MM.1S (cell line): ENCODE measurements at regions not wholly inside any gene's neighbourhood (a gene's known extent, or its start where the extent isn't known, plus 50 kb on each side); places are given as distances from the start of the nearest gene placed in this dataset.

Experiments
- DNase-seq: peaks from one replicate; pipeline ENCODE4 v3.0.0-alpha.2; 2015
- H2AFZ ChIP-seq: fragments of 300-600 bp; sonication (generic); 2 replicates; pipeline ENCODE4 v1.6.0; 2016; ENCODE audit warnings: antibody characterized with exemption, low read length
- H3F3A ChIP-seq: fragments of 300-600 bp; sonication (generic); 2 replicates; pipeline ENCODE4 v1.6.1; 2016; ENCODE audit warnings: mild to moderate bottlenecking, antibody characterized with exemption, low read length, moderate library complexity, mixed read lengths; ENCODE audit not compliant: insufficient read depth
- H3K27ac ChIP-seq: fragments of 300-600 bp; sonication (generic); 2 replicates; pipeline ENCODE4 v1.5.1; 2016; ENCODE audit warnings: mild to moderate bottlenecking, low read length
- H3K27me3 ChIP-seq: fragments of 300-600 bp; sonication (generic); replicated peaks from 2 replicates; pipeline ENCODE4 v1.6.0; 2016; ENCODE audit warnings: low read length; ENCODE audit not compliant: insufficient read depth
- H3K36me3 ChIP-seq: fragments of 300-600 bp; sonication (generic); replicated peaks from 2 replicates; pipeline ENCODE4 v1.6.1; 2016; ENCODE audit warnings: mild to moderate bottlenecking, low read length, mixed read lengths; ENCODE audit not compliant: insufficient read depth
- H3K4me1 ChIP-seq: fragments of 300-600 bp; sonication (generic); 2 replicates; pipeline ENCODE4 v1.6.1; 2016; ENCODE audit warnings: low read length, mixed read lengths
- H3K4me2 ChIP-seq: fragments of 300-600 bp; sonication (generic); 2 replicates; pipeline ENCODE4 v1.6.0; 2016; ENCODE audit warnings: low read depth, low read length
- H3K4me3 ChIP-seq: fragments of 300-600 bp; sonication (generic); 2 replicates; pipeline ENCODE4 v1.5.1; 2016; ENCODE audit warnings: low read length, mixed read lengths
- H3K79me2 ChIP-seq: fragments of 300-600 bp; sonication (generic); 2 replicates; pipeline ENCODE4 v1.6.1; 2016; ENCODE audit warnings: mixed run types, low read length, mixed read lengths
- H3K9ac ChIP-seq: fragments of 300-600 bp; sonication (generic); 2 replicates; pipeline ENCODE4 v1.6.1; 2016; ENCODE audit warnings: low read length, mixed read lengths
- H3K9me2 ChIP-seq: fragments of 300-600 bp; sonication (generic); replicated peaks from 2 replicates; pipeline ENCODE4 v1.6.1; 2016; ENCODE audit warnings: mild to moderate bottlenecking, low read length, mixed read lengths; ENCODE audit not compliant: insufficient read depth
- H3K9me3 ChIP-seq: fragments of 300-600 bp; sonication (generic); replicated peaks from 2 replicates; pipeline ENCODE4 v1.6.1; 2016; ENCODE audit warnings: mild to moderate bottlenecking, low read length, mixed read lengths; ENCODE audit not compliant: insufficient read depth
- H4K20me1 ChIP-seq: fragments of 300-600 bp; sonication (generic); 2 replicates; pipeline ENCODE4 v1.6.1; 2016; ENCODE audit warnings: mild to moderate bottlenecking, low read length, moderate library complexity, mixed read lengths; ENCODE audit not compliant: insufficient read depth
- EZH2 ChIP-seq: fragments of 300-600 bp; sonication (generic); optimal IDR thresholded peaks from 2 replicates; pipeline ENCODE3; 2017; ENCODE audit warnings: low read depth, mild to moderate bottlenecking, antibody characterized with exemption, low read length, mixed read lengths
- EZH2phosphoT487 ChIP-seq: fragments of 300-600 bp; sonication (generic); IDR thresholded peaks from 2 replicates; pipeline ENCODE4 v1.6.1; 2018; ENCODE audit warnings: antibody characterized with exemption, low read length
- TF ChIP-seq, protein P1 (sequence below): fragments of 300-600 bp; sonication (generic); IDR thresholded peaks from 2 replicates; pipeline ENCODE4 v1.5.1; 2016; ENCODE audit warnings: antibody characterized with exemption, low read length, mixed read lengths

- Histone ChIP-seq H3K36me3 (no peaks in the 10 kb centered on the region), H3K4me1 (no peaks in the 10 kb centered on the region), H3K27me3 (peaks cover 96% of the 10 kb centered on the region), H3K4me3 (no peak overlapping the region), H3K79me2 (no peaks in the 10 kb centered on the region), H3K27ac (no peak overlapping the region), H3F3A (no peaks in the 10 kb centered on the region), H3K9me3 (no peaks in the 10 kb centered on the region), H3K4me2 (no peak overlapping the region), H3K9ac (no peak overlapping the region), H4K20me1 (no peaks in the 10 kb centered on the region), H2AFZ (no peak overlapping the region), H3K9me2 (no peaks in the 10 kb centered on the region)
- DNase-seq = no peak
- TF ChIP-seq EZH2phosphoT487 = no peak
- TF ChIP-seq, protein P1, sequence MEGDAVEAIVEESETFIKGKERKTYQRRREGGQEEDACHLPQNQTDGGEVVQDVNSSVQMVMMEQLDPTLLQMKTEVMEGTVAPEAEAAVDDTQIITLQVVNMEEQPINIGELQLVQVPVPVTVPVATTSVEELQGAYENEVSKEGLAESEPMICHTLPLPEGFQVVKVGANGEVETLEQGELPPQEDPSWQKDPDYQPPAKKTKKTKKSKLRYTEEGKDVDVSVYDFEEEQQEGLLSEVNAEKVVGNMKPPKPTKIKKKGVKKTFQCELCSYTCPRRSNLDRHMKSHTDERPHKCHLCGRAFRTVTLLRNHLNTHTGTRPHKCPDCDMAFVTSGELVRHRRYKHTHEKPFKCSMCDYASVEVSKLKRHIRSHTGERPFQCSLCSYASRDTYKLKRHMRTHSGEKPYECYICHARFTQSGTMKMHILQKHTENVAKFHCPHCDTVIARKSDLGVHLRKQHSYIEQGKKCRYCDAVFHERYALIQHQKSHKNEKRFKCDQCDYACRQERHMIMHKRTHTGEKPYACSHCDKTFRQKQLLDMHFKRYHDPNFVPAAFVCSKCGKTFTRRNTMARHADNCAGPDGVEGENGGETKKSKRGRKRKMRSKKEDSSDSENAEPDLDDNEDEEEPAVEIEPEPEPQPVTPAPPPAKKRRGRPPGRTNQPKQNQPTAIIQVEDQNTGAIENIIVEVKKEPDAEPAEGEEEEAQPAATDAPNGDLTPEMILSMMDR = no peak
- TF ChIP-seq EZH2 = no peak
These were observed 576.2 kb downstream of the PTPRU start for GRCh38 chr1:29812408-29813135.

- no peaks in the 10 kb centered on the region for H3K36me3 ChIP-seq
- H3K9me2 ChIP-seq = no peaks in the 10 kb centered on the region
- no peaks in the 10 kb centered on the region for H3F3A ChIP-seq
- no peak for DNase-seq
- no peak for TF ChIP-seq EZH2phosphoT487
- no peak for TF ChIP-seq EZH2
- TF ChIP-seq, protein P1 = no peak
- H2AFZ ChIP-seq = no peak overlapping the region
- H3K27ac ChIP-seq = no peak overlapping the region
- H4K20me1 ChIP-seq = no peaks in the 10 kb centered on the region
- H3K27me3 ChIP-seq = peaks cover 93% of the 10 kb centered on the region
- H3K9me3 ChIP-seq = no peaks in the 10 kb centered on the region
- H3K79me2 ChIP-seq = no peaks in the 10 kb centered on the region
- H3K9ac ChIP-seq = no peak overlapping the region
- no peak overlapping the region for H3K4me3 ChIP-seq
- H3K4me2 ChIP-seq = no peak overlapping the region
- H3K4me1 ChIP-seq = no peaks in the 10 kb centered on the region
These were observed 575.5 kb downstream of the PTPRU start for GRCh38 chr1:29811727-29812407.

GRCh38 chr1:29811247-29811646 lies 574.9 kb downstream of the PTPRU start:
- Histone ChIP-seq H3K9me3 (no peaks in the 10 kb centered on the region), H2AFZ (no peak overlapping the region), H3K27me3 (peaks cover 92% of the 10 kb centered on the region), H3K27ac (no peak overlapping the region), H3K4me2 (no peak overlapping the region), H4K20me1 (no peaks in the 10 kb centered on the region), H3K4me3 (no peak overlapping the region), H3K9ac (no peak overlapping the region), H3K36me3 (no peaks in the 10 kb centered on the region), H3F3A (no peaks in the 10 kb centered on the region), H3K4me1 (no peaks in the 10 kb centered on the region), H3K9me2 (no peaks in the 10 kb centered on the region), H3K79me2 (no peaks in the 10 kb centered on the region)
- TF ChIP-seq, protein P1 = no peak
- TF ChIP-seq EZH2 (no peak), EZH2phosphoT487 (no peak)
- no peak for DNase-seq
